ENCODE measurements at regions not wholly inside any gene's neighbourhood (a gene's known extent, or its start where the extent isn't known, plus 50 kb on each side); places are given as distances from the start of the nearest gene placed in this dataset.

GRCh38 chr1:214993419-214993818, 89.1 kb upstream of the KCNK2 start:
- TF ChIP-seq, protein P1, sequence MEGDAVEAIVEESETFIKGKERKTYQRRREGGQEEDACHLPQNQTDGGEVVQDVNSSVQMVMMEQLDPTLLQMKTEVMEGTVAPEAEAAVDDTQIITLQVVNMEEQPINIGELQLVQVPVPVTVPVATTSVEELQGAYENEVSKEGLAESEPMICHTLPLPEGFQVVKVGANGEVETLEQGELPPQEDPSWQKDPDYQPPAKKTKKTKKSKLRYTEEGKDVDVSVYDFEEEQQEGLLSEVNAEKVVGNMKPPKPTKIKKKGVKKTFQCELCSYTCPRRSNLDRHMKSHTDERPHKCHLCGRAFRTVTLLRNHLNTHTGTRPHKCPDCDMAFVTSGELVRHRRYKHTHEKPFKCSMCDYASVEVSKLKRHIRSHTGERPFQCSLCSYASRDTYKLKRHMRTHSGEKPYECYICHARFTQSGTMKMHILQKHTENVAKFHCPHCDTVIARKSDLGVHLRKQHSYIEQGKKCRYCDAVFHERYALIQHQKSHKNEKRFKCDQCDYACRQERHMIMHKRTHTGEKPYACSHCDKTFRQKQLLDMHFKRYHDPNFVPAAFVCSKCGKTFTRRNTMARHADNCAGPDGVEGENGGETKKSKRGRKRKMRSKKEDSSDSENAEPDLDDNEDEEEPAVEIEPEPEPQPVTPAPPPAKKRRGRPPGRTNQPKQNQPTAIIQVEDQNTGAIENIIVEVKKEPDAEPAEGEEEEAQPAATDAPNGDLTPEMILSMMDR (IDR thresholded peaks at IDR 0.05; ENCODE audit: low read depth, low read length, missing input control) = no peak
- TF ChIP-seq REST (IDR thresholded peaks at IDR 0.05) (no peak), SP1 (IDR thresholded peaks at IDR 0.05) (no peak), MAX (IDR thresholded peaks at IDR 0.05) (no peak), YY1 (IDR thresholded peaks at IDR 0.05) (no peak)

Data from liver (tissue), 3 donors.